Suprapubic skin (tissue), 4 donors: ENCODE measurements at regions not wholly inside any gene's neighbourhood (a gene's known extent, or its start where the extent isn't known, plus 50 kb on each side); places are given as distances from the start of the nearest gene placed in this dataset.

Experiments
- EP300 ChIP-seq: sonication (generic); formaldehyde crosslinking; IDR thresholded peaks from one replicate; pipeline ENCODE4 v1.6.1; 2017; ENCODE audit warnings: antibody characterized with exemption
- POLR2A ChIP-seq, 2 donors: fragments of 450-650 bp; IDR thresholded peaks; one replicate each; pipeline ENCODE4 v1.6.1; 2017; ENCODE audit warnings: antibody characterized with exemption in 2 of 2, mild to moderate bottlenecking in 2 of 2, moderate library complexity in 2 of 2
- POLR2AphosphoS5 ChIP-seq, 3 donors: sonication (generic); formaldehyde crosslinking; IDR thresholded peaks; one replicate each; pipeline ENCODE4 v1.6.1; 2017; ENCODE audit warnings: antibody characterized with exemption in 3 of 3
- TF ChIP-seq, protein P1 (sequence below), 2 donors: fragments of 200-600 bp in 1 of 2; fragments of 450-650 bp in 1 of 2; sonication (generic) in 1 of 2; IDR thresholded peaks; one replicate each; pipeline ENCODE4 v1.5.1; 2016 to 2019; ENCODE audit warnings: antibody characterized with exemption in 2 of 2, mild to moderate bottlenecking in 1 of 2, moderate library complexity in 1 of 2

DNA sequence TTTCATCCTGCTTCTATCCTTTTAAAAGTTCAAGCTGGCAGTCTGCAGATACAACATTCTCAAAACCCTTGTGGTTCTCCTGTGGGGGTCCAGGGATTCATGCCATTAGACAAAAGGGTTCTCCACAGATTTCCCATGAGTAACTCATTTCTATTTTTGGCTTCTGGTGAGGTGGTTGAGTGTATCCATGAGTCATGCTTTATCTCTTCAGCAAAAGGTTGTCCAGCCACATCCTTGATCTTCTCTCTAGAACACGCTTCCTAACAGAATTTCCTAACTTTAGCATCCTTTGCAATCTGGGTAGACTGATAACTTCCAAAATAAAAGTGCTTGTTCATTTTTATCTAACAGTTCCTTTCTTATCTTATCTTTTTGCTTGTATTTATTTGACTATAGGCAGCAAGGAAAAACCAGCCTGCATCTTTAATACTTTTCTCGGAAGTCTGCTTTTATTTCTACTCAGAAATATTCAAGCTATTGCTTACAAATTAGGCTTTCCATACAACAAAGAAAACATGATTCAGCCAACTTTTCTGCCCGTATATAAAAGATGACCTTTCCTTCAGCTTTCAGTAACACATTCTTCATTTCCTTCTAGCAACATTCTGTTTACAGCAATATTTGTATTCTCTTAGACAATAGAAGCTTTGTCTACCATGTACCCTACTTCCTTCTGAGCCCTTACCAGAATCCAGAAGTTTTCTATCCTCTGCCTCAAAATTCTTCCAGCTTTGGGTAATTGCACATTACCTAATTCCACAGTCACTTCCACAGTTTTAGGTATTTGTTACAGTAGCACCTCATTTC is 79.3 kb upstream of the IL6 start:
- TF ChIP-seq, protein P1, sequence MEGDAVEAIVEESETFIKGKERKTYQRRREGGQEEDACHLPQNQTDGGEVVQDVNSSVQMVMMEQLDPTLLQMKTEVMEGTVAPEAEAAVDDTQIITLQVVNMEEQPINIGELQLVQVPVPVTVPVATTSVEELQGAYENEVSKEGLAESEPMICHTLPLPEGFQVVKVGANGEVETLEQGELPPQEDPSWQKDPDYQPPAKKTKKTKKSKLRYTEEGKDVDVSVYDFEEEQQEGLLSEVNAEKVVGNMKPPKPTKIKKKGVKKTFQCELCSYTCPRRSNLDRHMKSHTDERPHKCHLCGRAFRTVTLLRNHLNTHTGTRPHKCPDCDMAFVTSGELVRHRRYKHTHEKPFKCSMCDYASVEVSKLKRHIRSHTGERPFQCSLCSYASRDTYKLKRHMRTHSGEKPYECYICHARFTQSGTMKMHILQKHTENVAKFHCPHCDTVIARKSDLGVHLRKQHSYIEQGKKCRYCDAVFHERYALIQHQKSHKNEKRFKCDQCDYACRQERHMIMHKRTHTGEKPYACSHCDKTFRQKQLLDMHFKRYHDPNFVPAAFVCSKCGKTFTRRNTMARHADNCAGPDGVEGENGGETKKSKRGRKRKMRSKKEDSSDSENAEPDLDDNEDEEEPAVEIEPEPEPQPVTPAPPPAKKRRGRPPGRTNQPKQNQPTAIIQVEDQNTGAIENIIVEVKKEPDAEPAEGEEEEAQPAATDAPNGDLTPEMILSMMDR (IDR thresholded peaks at IDR 0.05) = no peak
- TF ChIP-seq POLR2A (IDR thresholded peaks at IDR 0.05) (no peak), EP300 (no peak), POLR2AphosphoS5 (IDR thresholded peaks at IDR 0.05) (no peak)
